Left lobe of liver (tissue), 2 donors: ENCODE measurements at regions not wholly inside any gene's neighbourhood (a gene's known extent, or its start where the extent isn't known, plus 50 kb on each side); places are given as distances from the start of the nearest gene placed in this dataset.
A peak's percentile ranks its signal among the peaks of the same experiment; 100 is the strongest.

Experiments used
- ATAC-seq: fragments of 200-7000 bp; cut with Tn5 transposase; one replicate; pipeline ENCODE4 v1.9.1; 2020; ENCODE audit warnings: mild to moderate bottlenecking, moderate library complexity
- DNase-seq: peaks from one replicate; pipeline ENCODE4 v3.0.0-alpha.2; 2020; ENCODE audit warnings: low spot score
- donor health status: DM: no; HTN: no; CAD: no; lungs with moderate emphysema.
- donor health status: DM: no; HTN: yes; CAD: no.

DNA sequence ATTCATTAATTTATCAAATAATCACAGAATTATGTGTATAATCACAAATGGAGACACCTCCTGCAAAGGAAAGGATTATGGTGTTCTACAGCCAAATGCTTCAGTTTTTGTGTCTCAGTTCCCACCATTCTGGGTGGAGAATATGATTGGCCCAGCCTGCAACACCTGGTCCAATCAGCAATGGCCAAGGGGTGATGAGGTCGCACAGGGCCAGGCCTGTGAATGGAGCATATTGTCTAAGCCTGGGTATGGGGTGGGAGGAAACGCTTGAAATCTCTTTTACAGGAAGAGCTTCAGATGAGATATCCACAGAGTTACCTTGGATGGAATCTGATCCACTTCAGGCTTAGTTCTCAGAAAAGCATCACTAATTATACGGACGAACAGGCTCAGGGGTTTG lies 271.6 kb downstream of the DHX35 start:
- DNase-seq (no peak), ATAC-seq (no peak)

DNA sequence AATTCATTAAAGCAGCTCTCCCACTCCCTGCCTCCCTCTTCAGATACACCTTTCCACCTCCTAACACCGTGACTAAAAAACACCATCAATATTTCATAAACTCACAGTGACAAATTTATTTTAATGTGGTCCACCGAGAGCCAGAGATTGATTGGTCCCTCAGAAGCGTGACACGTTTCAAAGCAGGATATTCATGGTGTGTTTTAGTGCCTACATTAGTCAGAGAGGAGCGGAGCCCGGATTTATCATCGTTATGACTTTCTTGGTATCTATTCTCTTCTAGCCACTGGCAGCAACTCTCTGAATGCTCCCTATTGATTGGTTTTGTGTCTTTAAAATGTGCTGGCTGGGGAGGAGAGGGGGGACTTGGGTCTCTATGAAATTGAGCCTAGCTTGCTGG lies 265.3 kb downstream of the DHX35 start:
- no peak for DNase-seq
- no peak for ATAC-seq

DNA sequence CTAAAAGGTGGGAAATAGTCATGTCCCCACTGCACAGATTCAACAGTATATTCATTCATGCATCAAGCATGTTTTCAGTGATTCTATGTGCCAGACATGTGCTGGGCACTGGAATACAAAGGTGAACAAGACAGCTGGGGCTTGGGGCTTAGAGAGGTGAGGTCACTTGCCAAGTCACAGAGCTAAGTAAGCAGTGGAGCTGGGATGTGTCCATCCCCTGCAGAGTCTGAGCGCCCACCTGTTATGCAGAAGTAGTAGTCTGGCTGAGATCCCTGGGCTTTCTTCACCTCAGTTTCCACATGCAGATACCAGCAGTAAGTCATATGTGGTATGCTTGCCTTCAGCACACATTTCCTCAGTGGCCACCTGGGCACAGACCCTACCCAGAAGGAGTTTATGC lies 263.8 kb downstream of the DHX35 start:
- DNase-seq (no peak), ATAC-seq (no peak)

DNA sequence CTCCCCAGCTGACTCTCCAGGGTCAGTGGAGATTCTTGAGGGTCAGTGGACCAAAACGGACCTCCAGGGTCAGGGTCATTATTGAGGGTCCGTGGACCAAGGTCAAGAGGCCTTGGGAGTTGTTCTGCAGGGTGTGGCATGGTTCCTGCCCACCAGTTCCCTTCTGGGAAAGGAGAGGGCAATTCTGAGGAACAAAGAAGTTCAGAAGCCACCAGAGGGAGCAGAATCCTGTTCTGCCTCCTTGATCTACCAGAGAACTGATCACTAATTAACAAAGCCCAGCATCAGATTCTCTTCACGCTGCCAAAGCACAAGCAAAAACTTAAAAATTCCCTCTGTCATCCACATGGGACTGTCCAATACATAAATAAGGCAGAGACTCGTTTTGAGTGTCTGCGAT lies 263.4 kb downstream of the DHX35 start:
- no peak for DNase-seq
- no peak for ATAC-seq

DNA sequence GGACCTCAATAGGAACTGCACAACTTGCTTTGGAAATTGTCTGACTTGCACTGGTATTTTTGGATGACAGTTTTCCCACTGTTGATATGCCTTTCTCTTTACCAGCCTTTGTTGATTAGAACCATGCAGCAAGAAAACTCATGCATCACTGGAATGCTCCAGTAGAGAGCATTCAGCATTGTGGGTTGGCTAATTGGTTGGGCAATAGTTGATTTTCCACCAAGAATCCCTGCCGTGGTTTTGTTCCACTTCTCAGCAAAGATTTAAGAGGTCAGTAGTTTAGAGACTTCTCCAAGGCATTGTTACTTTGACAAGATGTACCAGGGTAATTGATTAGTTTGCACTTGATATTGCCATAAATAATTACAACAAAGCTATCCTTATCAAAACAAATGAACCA lies 260.0 kb downstream of the DHX35 start:
- no peak for DNase-seq

DNA sequence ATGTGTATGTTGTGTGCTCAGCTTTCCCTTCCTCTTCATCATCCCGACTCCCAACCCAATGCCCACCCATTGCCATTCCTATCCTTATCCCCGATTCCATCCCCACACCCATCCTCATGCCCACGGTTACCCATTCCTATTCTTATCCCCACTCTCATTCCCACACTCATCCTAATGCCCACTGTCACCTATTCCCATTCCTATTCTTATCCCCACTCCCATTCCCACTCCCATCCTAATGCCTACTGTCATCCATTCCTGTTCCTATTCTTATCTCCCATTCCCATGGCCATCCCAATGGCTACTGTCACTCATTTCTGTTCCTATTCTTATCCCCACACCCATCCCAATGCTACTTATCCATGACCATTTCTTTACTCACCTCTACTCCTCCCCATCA lies 254.1 kb downstream of the DHX35 start:
- no peak for DNase-seq
- ATAC-seq = no peak

More for the DNA sequence above, 260.0 kb downstream of the DHX35 start:
- no peak for ATAC-seq

DNA sequence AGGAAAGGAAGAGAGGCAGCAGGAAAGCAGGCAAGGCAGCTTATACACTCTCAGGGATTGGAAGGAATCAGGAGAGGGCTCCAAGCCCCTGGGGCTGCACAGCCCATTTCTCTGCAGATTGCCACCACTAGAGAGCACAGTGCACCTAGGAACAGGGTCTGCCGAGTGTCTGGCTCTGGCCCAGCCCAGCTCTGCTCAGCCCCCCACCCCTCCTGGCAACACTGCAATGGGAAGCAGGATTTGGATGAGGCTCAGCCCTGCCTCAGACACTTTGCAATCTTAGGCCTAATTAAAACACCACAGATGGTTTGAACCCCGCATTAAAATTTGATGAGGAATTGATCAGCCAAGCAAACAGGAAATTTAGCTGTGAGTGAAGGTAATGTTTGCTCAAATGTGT lies 252.7 kb downstream of the DHX35 start:
- DNase-seq (no peak), ATAC-seq (no peak)

DNA sequence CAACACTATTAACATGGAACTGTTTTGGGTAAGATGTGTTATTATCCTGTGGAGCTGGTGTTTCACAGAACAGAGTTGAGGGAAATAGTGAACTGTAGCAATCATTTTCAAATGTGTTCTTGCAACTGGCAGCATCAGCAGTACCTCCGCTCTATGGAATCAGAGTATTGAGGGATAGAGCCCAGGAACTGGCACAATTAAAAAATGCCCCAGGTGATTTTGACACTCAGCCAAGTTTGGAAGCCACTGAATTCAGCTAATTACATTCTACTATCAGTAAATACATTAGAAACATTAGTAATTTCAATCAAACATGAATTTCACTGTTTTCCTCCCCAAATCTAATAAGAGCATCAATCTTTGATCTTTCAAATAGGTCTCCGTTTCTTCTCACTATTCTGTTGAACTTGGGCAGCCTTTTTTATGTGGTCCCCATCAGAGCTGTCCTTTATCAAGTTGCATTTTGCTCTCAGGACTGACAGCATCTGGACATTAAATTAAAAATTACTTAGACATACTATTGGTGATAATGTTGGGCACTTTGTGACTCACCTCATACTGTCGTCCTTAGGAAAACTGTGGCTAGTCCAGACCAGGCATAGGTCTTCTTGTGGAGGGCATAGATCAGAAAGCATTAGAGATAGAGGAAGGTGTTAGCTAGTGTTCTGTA lies 251.5 kb downstream of the DHX35 start:
- DNase-seq = no peak
- ATAC-seq = no peak

DNA sequence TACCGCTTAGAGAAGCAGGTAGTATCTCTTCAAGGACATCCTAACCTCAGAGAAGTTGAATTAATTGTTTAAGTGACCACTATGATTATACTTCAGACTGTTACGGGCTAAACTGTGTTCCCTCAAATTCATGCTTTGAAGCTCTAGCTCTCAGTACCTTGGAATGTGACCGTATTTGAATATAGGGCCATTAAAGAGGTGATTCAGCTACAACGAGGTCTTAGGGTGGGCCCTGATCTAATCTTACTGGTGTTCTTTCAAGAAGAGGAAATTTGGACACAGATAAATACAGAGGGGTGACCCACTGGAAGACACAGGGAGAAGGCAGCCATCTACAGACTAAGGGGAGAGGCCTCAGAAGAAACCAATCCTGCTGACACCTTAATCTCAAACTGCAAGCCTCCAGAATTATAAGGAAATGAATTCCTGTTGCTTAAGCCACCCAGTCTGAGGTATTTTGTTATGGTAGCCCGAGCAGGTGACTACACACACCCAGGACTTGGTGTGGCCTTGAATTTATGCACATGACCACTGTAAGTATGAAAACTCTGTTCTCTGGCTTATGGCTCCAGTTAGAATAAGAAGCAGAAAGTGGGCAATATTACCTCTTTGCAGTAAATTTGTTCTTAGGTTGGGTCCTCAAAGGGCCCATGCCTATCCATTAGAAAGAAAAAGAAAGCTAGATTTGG lies 249.1 kb downstream of the DHX35 start:
- no peak for DNase-seq
- no peak for ATAC-seq

DNA sequence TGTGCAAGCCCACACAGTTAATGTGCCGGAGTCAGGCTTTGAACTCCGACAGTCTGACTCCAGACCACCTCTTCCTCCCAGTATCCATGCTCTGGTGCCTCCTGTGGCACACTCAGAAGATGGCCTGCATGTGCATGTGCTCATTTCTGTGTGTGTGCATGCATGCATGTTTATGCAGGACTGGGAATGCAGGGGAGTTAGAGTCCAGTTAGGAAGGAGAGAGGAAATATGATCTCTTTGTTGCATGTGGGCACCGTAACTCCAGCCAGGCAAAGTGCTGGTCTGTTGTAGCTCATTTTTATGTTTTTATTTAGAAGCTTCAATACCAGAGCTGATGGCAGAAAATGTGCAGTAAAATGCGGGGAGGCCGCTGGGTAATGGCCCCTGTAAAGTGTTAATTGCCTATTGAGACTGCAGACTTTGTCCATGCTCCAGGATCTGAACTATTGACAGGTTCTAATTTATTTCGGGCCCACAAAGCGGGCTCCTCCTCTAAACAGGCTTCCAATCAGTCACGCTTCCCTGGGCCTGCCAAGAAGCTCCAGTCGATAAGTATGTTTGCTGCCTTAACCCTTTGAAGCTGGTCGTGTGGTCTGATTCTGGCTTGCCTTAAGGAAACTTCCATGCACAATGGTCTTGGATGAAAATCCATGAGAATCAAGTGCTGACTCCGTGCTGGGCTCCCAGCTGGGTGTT lies 248.3 kb downstream of the DHX35 start:
- ATAC-seq (peak; percentile 59), DNase-seq (peak; percentile 46)

DNA sequence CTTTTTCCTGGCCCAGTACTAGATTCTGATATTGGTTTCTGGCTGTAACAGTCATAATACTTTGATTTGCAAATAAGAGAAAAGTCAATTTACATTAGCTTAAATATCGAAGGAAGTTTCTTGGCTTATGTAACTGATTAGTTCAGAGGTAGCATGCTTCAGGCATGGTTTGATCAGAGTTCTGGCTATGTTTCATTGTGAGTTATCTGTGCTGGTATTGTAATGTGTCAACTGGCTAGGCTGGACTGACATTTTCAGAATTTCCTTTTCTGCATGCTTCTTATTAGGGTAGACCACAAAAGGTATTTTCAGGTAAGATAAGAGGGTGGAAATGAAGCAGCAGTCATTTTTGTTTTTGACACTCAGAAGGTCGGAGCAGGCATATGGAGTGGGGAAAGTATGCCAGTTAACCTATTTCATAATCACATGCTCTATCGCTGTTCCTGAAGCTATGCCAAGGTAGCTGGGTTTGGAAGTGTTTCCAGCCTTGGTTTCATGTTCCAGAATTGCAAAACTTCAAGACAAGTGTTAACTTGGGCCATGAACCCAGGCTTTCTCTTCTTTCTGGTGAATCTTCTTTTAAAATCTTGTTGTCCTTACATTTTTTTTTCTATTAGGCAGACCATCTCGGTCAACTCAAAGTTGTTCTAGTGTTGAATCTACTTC lies 244.9 kb downstream of the DHX35 start:
- DNase-seq (peak; percentile 60), ATAC-seq (peak; percentile 71)

DNA sequence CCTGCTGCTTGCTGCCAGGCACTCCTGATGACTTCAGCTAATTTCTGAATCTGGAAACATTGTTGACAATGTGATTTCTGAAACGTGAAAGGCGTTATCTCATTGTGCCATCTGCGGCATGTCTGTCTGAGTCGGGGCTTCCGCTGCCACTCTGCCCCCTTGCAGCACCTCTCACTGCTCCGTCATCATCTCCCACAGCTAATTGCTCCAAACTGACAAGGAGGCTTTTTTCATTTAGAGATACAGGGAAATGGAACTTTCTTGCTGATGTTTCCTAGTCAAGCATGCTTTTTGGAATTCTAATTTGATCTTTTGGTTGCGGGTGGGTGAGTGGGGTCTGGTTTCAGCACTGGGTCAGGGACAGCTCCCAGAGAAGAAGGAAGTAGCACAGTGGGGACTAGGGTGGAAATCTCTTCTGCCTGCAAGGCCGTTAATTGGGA lies 233.5 kb downstream of the DHX35 start:
- DNase-seq (no peak), ATAC-seq (no peak)

DNA sequence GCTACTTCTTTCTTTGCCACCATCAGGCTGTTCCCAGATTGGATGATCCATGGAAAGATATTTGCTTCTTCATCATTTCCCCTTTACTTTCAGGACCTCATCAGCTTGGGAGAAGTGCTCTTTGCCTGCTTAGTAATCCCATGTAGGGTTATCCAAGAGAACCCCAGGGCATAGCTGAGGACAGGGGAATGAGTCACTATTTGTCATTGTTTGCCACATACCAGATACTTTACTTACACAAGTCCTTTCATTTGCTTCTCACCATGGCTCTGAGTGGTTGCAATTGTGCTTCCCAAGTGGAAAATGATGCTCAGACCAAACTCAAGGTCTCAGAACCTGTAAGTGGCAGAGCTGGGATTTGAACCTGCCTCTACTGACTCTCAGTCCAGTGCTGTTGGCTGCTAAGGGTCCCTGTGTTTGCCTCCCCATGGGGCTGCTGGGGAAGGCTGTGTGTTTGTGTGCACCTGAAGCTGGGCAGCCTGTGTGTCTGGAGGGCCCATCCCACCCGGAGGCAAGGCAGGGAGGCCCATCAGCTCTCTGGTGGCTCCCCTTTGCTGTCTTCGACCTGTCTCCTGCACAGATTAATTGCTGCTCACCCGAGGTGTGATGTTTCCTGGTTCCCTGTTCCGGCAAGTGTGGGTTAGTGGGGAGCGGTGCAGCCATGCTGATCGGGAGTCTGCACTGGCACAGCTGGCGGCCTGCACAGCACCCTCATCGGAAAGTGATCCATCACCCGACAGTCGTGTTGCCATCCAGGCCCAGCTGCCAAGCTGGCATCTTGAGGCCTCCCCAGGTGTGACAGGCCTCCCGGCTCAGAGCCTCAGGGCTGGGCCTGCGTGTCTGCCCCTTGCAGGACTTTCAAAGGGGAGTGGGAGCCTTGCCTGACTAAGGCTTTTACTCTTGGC lies 228.8 kb downstream of the DHX35 start:
- DNase-seq = no peak

DNA sequence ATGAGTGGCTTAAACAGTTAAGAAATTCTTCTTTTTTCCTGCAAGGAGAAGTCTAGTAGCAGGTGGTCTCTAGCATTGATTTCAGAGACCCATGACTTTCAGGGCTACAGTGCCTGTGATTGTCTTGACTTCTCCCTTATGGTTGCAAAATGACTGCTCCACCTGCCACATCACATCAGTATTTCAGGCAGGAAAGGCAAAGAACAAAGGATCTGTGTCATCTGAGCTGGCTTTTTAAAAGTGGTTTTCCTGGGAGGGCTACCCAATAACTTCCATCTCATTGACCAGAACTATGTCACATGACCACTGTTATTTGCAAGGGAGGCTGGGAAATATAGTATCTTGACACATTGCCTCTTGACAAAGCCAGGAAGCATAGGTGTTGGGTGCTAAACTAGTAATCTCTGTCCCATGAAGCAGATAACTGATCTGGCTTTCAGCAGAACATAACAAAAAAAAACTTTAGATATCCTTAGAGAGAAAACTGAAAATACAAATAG lies 226.2 kb downstream of the DHX35 start:
- ATAC-seq (no peak), DNase-seq (no peak)

More for the DNA sequence above, 228.8 kb downstream of the DHX35 start:
- ATAC-seq = no peak

DNA sequence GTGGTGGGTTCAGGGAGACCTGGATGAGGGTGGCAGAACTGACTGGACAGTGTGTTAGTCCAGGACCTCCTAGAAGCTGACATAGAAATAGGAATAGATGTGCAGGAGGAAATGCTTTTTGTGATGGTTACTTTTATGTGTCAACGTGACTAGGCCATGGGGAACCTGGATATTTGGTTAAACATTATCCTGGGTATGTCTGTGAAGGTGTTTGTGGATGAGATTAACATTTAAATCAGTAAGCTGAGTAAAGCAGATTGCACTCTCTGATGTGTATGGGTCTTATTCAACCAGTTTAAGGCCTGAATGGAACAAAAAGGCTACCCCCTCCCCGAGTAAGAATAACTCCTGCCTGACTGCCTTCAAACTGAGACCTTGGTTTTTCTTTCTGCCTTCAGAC lies 219.3 kb downstream of the DHX35 start:
- ATAC-seq = no peak
- DNase-seq = no peak

DNA sequence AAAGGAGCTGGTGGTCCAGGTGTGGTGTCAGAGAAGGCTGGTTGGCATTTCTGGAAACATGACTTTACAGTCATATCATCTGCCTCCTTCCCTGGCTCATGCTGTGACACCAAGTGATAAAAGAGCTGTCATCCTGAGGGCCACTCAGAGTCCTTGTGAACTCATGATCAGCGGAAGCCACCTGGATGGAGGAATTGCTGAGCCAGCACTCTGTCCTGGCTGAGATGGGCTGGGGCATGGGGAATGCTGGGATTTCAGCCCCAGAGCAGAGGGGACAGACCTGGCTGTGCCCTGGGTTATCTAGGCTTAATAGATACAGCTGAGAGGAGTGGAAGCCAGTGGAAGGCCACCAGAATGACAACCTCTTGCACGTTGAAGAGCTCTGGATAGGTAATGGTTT lies 214.3 kb downstream of the DHX35 start:
- DNase-seq (no peak), ATAC-seq (no peak)

DNA sequence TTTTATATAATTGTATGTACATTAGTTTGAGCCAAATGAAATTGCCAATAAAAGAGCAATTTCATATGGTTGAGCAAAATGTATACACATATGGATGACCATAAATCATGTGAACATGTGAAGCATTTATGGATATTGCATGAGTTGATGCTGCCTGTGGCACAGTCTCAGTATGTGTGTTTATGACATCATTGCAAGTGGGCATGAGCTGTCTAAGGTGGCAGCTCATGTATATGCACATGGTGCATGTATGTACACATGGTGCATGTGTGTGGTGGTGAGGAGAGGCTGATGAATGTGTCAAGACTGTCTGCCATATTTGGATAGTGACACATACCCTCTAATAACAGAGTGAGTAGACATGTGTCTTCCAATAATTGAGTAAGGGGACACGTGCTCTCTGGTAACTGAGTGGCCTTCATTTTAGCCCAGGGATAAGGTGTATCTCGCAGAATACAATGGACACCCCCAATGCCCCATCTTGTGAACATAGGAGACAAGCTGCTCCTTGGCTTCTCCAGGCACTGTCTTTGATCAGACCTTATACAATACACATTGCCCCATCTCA lies 208.8 kb downstream of the DHX35 start:
- no peak for DNase-seq
- ATAC-seq = no peak

DNA sequence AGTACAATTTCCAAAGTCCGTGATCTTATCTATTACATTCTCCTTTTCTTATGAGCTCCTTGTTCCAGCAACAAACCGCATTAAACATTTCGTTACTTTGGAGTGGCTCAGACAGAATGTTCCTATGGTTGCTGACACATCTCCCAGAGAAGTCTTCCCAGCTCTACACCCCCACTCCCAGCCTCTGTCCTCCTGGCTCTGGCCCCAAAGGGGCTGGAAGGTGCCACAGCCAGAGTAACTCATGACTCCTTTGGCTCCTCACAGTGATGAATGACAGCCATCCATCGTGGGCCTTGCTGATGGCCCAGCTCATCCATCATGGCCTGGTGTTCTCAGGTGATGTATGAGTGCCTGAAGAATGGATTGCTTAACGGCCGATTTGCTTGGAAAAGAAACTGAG lies 203.0 kb downstream of the DHX35 start:
- no peak for DNase-seq
- no peak for ATAC-seq

DNA sequence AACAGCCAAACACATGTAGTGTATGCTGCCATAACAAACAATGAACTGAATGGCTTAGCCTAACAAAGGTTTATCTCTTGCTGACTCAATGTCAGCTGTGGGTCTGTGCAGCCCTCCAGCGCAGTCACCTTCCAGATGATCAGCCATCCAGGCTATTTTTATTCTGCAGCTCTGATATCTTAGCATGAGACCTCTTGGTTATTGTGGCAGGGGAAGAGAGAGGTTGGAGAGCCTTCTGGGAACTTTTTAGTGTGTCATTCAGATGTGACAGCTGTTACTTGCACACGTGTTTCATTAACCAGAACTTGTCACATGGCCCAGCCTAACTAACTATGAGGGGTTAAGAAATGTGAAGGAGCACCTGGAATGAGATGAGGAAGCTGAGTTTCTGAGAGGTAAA lies 202.5 kb downstream of the DHX35 start:
- no peak for DNase-seq
- no peak for ATAC-seq

DNA sequence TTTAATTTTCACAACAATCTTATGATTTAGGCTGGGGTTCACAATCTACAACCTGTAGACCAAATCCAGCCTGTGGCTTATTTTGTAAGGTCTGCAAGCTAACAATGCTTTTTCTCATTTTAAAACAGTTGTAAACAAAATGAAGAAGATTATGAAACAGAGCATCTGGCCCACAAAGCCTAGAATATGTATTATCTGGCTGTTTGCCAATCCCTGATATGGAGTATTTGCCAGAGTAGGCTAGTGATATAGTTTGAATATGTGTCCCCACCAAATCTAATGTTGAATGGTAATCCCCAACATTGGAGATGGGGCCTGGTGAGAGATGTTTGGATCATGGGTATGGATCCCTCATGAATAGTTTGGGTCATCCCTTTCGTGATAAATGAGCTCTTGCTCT lies 201.8 kb downstream of the DHX35 start:
- no peak for DNase-seq
- no peak for ATAC-seq
